ENCODE measurements at regions not wholly inside any gene's neighbourhood (a gene's known extent, or its start where the extent isn't known, plus 50 kb on each side); places are given as distances from the start of the nearest gene placed in this dataset.

GRCh38 chr10:3271354-3272115 is 99.0 kb upstream of the PITRM1 start:
- TF ChIP-seq CTCF (IDR thresholded peaks at IDR 0.05) (no peak), EZH2 (IDR thresholded peaks at IDR 0.05; ENCODE audit: borderline replicate concordance, insufficient read depth, low read depth, low read length, poor library complexity, severe bottlenecking) (no peak)

Measured in B cell (primary cell).